OCI-LY7 (cell line): ENCODE measurements at regions not wholly inside any gene's neighbourhood (a gene's known extent, or its start where the extent isn't known, plus 50 kb on each side); places are given as distances from the start of the nearest gene placed in this dataset.

ENCODE experiments used
- EZH2phosphoT487 ChIP-seq: fragments of 200-600 bp; sonication (generic); IDR thresholded peaks from 2 replicates; pipeline ENCODE4 v1.6.1; 2018; ENCODE audit warnings: low read depth, borderline replicate concordance, mild to moderate bottlenecking, mixed run types, antibody characterized with exemption, low read length, moderate library complexity, mixed read lengths
- TF ChIP-seq, protein P1 (sequence below): fragments of 200-600 bp; sonication (generic); conservative IDR thresholded peaks from 2 replicates; pipeline ENCODE4 v1.5.1; 2014; ENCODE audit warnings: mild to moderate bottlenecking, antibody characterized with exemption, low read length, moderate library complexity, mixed read lengths

DNA sequence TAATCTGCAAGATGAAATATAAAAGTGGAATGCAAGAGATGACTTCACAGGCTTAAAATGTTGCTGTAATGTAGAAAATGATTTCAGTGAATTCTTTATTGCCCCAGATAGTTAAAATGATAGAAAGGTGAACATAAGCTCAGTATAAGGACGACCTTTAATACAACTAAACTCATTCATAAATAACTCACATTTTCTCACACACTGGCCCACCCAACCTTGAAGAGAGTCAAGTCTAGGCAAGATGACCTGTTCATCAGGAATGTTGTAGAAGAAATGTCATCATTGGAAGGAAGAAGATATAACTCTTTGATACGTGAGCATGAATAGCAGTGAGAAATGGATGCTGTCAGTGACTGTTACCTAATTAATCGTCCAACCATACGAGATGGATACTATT, 111.1 kb upstream of the SASH1 start:
- TF ChIP-seq, protein P1, sequence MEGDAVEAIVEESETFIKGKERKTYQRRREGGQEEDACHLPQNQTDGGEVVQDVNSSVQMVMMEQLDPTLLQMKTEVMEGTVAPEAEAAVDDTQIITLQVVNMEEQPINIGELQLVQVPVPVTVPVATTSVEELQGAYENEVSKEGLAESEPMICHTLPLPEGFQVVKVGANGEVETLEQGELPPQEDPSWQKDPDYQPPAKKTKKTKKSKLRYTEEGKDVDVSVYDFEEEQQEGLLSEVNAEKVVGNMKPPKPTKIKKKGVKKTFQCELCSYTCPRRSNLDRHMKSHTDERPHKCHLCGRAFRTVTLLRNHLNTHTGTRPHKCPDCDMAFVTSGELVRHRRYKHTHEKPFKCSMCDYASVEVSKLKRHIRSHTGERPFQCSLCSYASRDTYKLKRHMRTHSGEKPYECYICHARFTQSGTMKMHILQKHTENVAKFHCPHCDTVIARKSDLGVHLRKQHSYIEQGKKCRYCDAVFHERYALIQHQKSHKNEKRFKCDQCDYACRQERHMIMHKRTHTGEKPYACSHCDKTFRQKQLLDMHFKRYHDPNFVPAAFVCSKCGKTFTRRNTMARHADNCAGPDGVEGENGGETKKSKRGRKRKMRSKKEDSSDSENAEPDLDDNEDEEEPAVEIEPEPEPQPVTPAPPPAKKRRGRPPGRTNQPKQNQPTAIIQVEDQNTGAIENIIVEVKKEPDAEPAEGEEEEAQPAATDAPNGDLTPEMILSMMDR: no peak
- TF ChIP-seq EZH2phosphoT487: no peak
